ENCODE measurements at regions not wholly inside any gene's neighbourhood (a gene's known extent, or its start where the extent isn't known, plus 50 kb on each side); places are given as distances from the start of the nearest gene placed in this dataset.

DNA sequence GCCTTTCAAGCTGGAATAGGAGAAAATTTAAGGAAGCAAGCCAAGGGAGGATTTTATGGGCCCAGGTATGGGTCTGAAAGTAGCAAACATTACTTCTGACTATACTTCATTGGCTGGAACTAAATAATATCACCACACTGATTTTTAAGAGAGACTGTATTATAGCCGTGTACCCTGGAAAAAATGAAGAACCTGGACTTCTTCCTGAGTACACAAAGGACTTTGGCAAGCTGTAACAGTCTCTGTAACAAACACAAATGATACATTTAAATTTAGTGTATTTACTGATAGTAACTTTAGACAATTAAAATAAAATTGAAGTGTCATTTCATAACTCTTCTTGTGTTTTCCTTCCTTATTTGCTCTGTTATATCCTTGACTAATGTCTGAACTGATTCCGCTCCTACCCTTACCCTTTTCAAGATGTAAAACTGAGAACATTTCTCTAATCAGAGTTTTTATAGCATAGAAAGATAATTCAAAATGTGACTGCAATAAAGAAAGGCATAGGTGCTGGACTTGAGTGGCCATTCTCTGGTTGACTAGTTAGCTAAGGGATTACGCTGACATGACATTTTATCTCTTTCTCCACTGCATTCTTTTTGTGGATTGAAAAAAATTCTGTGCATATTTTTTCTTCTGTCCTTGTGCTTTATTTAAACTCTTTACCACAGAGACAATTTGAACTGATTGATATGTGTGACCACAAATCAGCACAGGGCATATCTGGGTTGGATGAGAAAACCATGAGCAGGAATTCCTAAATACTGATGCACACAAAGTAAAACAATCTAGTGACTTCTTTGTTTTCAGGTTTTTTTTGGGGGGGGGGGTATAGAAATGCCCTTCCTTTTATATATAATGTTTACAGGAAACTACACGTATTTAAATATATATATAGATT lies 349.7 kb downstream of the MDFIC start:
- no peak for DNase-seq (ENCODE audit: low spot score)

GRCh38 chr7:115269486-115269885 lies 347.6 kb downstream of the MDFIC start:
- no peak for DNase-seq (ENCODE audit: low spot score)

DNA sequence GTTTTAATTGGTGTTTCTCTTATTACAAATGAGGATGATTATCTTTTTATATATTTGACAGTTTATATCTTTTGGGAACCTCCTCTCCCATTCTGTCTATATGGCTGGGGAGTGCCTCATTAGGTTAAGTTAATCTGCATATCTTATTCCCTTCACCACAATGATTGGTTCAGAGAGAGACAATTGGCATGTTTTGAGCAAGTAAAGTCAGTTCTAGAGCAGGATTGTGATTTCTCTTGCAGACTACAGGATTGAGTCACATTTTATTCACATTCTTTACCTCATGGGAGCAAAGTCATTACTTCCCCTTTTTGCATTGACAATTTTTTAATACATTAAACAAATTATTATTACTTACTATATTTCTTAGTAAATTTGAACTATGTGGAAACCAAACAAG lies 345.6 kb downstream of the MDFIC start:
- DNase-seq (ENCODE audit: low spot score): no peak

DNA sequence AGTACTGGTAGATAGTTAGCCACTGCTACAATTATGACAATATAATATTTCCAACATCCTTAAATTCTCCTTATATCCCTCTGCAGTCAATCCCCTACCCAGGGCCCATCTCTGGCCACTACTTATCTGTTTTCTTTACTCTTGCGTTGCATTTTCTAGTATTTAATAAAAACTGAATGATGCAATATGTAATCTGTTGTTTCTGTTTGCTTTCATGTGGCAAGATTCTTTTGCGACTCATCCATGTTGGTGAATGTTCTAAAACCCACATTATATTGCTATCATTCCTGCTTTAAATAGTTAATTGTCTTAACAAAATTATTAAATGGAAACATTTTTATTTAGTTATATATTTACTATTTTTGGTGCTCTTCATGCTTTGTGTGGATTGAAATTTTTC lies 338.5 kb downstream of the MDFIC start:
- DNase-seq (ENCODE audit: low spot score): no peak

DNA sequence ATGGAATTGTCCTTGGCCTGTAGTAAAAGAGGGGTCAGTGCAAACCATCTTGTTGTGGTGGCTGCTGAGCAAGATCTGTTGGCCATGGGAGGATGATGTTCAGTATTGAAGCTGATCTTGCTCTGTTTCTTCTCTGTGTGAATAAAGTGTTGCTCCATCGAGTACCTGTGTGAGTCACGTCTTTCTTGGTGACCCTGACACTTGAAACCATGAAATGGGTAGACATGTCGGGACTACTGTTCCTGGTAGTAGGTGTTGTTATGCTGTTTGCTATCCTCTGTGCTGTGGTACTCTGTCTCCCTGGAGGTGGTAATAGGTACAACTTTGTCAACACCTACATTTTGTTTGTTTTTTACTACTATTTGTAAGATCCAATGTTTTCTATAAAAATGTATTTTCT lies 330.6 kb downstream of the MDFIC start:
- DNase-seq (ENCODE audit: low spot score): no peak

- no peak for DNase-seq (ENCODE audit: low spot score)
These were observed 327.2 kb downstream of the MDFIC start for GRCh38 chr7:115249080-115249479.

DNA sequence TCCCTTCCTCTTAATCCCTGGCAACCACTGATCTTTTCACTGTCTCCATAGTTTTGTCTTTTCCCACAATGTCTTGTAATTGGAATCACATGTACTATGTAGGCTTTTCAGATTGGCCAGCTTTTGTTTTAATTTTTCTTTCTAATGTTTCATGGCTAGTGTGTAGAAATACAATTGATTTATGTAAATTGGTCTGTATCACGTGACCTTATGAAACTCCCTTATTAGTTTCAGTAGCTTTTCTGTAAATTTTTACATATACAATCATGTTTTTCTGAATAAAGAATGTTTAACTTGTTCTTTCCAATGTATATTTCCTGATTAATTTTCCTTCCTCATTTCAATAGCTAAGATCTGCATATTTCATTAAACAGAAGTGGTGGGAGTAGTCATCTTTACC lies 319.3 kb downstream of the MDFIC start:
- DNase-seq (ENCODE audit: low spot score): no peak

GRCh38 chr7:115240242-115240641 lies 318.3 kb downstream of the MDFIC start:
- no peak for DNase-seq (ENCODE audit: low spot score)

DNA sequence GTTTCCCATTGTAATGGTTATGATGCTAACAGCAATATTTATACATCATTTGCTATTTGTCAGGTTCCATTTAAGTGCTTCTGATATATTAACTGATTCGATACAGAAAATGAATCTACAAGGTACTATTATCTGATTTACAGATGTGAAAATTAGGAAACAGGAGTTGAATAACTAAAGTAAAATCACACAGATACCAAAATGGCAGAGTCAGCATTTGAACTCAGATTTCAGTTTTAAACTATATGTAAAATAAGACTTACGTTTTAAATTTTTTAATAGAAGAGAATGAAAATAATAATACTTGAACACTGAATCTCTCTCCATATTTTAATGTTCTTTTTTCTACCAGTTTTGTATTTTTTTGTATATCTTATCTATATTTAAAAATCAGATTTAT lies 313.2 kb downstream of the MDFIC start:
- no peak for DNase-seq (ENCODE audit: low spot score)

- DNase-seq (ENCODE audit: low spot score): no peak
These were observed 311.9 kb downstream of the MDFIC start for GRCh38 chr7:115233809-115234208.

DNA sequence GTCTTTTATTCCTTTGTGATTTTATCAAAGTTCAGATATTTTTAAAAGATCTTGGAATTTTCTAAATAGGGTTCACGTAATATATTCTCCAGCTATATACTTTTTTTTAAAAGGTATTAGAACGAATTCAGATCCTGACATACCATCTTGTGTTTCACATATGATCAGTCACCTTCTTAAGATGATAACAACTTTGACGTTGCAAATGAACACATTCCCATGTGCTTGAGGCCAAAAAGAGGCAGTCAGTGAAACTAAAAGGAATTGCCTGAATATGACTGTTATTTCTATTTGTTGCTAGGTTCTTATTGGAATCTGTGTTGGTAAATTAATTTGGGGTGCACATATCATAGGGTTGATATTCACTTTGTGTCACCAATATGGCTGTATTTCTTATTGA lies 310.1 kb downstream of the MDFIC start:
- DNase-seq (ENCODE audit: low spot score): no peak

DNA sequence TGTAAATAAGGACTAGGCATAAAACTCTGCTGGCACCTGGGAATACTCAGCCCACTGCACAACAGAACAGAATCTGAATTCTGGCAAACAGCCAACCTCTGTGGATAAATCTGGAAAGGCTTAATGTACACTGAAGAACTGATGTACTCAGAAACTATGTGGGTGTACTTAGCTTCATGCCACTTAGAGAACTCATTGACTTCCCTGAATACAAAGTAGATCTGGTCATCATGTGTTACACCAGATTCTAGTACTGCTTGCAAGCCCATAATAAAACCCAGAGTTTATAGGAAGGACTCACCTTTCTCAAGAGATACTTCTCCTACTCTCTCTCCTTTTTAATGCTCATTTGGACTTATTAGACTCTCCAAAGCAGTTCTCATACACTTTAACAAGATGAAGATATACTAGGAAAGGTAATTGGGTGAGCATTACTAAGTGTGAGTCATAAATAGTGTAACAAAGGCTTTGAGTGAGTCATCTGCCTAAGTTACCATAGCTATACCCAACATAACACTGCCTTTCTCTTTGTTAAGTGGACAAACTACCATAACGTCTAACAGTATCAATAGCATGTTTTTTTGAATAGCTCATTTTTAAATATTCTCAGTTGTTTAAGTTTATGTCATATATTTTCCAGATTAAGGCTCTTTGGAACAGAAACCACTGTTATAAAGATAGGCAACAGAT lies 309.1 kb downstream of the MDFIC start:
- DNase-seq (ENCODE audit: low spot score): peak; percentile 82

DNA sequence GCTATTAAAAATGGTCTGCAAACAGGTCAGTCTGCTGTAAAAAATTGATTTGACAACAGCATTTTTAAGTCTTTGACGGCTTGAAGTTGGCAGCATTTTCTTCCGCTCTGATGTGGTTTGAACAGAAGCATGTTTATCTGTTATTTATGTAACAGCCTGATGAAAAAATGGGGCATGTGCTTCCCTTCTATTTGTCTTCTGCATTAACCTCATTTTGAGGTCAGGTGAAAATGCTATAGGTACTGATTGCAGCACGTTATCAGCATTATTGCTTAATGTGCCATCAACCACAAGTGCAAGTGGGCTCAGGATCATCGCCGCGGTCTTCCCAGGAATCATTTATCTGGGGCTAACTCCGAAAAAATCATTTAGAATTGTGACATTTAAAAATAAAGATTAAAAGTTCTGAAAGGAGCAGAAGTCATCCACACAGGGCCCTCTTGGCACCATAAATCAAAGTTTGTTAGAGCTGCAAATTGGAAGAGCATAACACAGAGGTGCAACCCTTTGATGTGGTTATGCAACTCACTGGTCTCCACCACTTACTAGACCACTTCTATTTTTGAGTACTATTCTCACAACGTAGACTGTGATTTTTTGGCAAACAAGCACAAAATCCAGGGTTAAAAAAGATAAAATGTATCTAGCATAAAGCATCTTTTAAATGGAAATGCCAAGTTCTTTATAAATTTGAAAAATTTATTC lies 307.7 kb downstream of the MDFIC start:
- no peak for DNase-seq (ENCODE audit: low spot score)

- DNase-seq (ENCODE audit: low spot score): no peak
These were observed 305.8 kb downstream of the MDFIC start for GRCh38 chr7:115227473-115228235.

- DNase-seq (ENCODE audit: low spot score): no peak
These were observed 304.5 kb downstream of the MDFIC start for GRCh38 chr7:115226410-115226809.

DNA sequence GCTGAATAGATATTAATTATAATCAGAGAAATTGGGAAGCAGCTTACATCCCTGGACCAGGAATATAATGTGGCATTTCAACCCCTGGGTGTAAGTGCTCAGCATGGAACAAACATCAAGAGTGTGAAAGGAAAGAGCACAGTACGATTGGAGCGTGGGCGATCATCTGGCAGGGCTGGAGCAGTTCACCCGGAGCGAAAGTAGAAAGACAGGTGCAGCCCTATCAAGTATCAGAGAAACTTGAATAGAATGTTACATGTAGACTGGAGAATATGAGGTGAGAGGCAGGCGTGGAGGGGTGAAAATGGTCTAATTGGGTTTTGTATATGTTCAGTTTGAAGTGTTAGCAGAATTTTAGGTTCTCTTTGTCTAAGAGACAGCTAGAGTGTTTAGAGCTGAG lies 303.0 kb downstream of the MDFIC start:
- DNase-seq (ENCODE audit: low spot score): no peak

DNA sequence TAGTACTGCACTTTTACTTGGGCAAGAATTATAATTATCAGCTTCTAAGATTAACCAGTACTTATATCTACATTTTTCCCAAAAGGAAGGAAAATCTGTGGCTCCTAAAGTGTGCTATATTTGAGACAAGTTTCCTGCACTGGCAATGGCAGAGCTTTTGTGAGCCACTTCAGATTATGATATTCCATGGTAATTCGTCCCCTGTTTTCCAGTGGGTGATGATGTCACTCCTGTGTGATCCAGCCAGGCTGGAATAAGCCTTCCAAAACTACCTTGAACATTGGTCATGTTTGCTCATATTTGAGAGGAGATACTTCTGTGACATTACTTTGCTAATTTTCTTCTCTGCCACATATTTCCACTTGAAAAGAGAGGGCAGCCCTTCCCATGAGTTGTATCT lies 302.1 kb downstream of the MDFIC start:
- no peak for DNase-seq (ENCODE audit: low spot score)

- DNase-seq (ENCODE audit: low spot score): no peak
These were observed 299.6 kb downstream of the MDFIC start for GRCh38 chr7:115221456-115221855.

GRCh38 chr7:115218076-115218475 lies 296.2 kb downstream of the MDFIC start:
- no peak for DNase-seq (ENCODE audit: low spot score)

DNA sequence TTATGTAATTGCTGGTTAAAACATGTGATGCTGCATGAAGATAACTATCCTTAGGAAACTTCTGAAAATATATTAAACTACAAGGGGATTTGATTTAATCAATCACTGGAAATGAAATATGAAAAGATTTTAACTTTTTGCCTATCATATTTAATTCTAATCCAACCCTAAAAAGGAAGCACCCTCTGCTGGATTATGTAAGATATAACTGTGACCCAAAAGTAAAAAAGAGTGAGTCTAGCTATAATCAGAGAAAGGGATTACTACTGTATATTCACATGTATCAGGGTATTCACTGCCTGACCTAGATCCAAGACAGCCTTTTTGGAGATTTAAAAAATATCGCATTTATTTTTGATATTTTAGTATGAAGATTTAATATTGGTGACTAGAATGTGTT lies 295.5 kb downstream of the MDFIC start:
- DNase-seq (ENCODE audit: low spot score): peak; percentile 20

DNA sequence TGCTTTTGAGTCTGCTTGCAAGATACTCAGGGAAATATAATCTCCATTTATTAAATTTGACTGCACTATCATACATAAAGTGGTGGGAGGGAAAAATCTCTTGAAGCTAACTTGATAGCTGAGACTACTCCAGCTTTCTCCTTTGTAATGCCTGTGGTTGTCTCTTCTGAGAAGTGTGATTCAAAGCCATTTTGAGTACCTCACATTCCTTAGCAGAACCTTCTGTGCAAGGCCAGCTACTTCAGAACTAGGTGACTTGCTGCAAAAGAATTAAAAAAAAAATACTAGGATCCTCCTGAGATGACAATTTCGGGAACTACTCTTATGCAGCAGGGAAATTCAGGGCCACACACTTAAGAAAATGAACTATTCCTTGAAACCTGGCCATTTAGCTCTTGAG lies 294.8 kb downstream of the MDFIC start:
- DNase-seq (ENCODE audit: low spot score): no peak

DNA sequence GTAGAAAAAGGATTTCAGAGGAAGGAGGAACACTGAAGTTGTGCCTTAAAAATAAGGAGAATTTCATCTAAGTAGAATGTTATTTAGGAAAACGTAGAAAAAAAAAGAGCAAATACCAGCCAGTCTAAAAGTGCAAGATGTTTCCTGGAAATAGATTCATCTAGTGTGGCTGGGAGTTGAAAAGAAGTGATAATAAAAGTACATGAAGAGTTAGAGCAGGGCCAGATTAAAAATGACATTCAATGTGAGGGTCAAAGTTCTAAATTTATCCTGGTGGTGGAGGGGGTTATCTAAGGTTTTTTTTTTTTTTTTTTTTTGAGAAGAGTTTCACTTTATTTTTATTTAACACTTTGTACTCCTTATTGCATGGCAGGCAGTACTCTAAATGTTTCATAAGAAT lies 289.3 kb downstream of the MDFIC start:
- DNase-seq (ENCODE audit: low spot score): no peak

All from COLO829 (cell line).